Smooth muscle cell (in vitro differentiated cells): ENCODE measurements at regions not wholly inside any gene's neighbourhood (a gene's known extent, or its start where the extent isn't known, plus 50 kb on each side); places are given as distances from the start of the nearest gene placed in this dataset.

Experiments
- DNase-seq: peaks from one replicate; lab custom pipeline; 2025; ENCODE audit not compliant: unreplicated experiment; lab: John Stamatoyannopoulos, UW
- H2AFZ ChIP-seq: fragments of 200-600 bp; sonication (generic); 2 replicates; pipeline ENCODE4 v1.6.0; 2016; ENCODE audit warnings: antibody characterized with exemption, low read depth, mild to moderate bottlenecking
- H3F3A ChIP-seq: fragments of 200-600 bp; sonication (generic); 2 replicates; pipeline ENCODE4 v1.6.0; 2017; ENCODE audit warnings: antibody characterized with exemption, low read depth
- H3K27ac ChIP-seq: fragments of 200-600 bp; sonication (generic); 2 replicates; pipeline ENCODE4 v1.5.1; 2016; ENCODE audit warnings: low read depth, mild to moderate bottlenecking
- H3K27me3 ChIP-seq: fragments of 200-600 bp; sonication (generic); 2 replicates; pipeline ENCODE4 v1.6.1; 2016; ENCODE audit warnings: low read depth, mild to moderate bottlenecking
- H3K36me3 ChIP-seq: fragments of 200-600 bp; sonication (generic); 2 replicates; pipeline ENCODE4 v1.5.1; 2016; ENCODE audit warnings: low read depth
- H3K4me1 ChIP-seq: fragments of 200-600 bp; sonication (generic); 2 replicates; pipeline ENCODE4 v1.5.1; 2016; ENCODE audit warnings: low read depth
- H3K4me2 ChIP-seq: fragments of 200-600 bp; sonication (generic); 2 replicates; pipeline ENCODE4 v1.6.0; 2016; ENCODE audit warnings: mild to moderate bottlenecking
- H3K4me3 ChIP-seq: fragments of 200-600 bp; sonication (generic); 2 replicates; pipeline ENCODE4 v1.5.1; 2016; ENCODE audit warnings: mild to moderate bottlenecking
- H3K79me2 ChIP-seq: fragments of 200-600 bp; sonication (generic); 2 replicates; pipeline ENCODE4 v1.6.0; 2016; ENCODE audit warnings: low read depth, mild to moderate bottlenecking
- H3K9ac ChIP-seq: fragments of 200-600 bp; sonication (generic); 2 replicates; pipeline ENCODE4 v1.6.0; 2016; ENCODE audit warnings: low read depth
- H3K9me3 ChIP-seq: fragments of 200-600 bp; sonication (generic); replicated peaks from 2 replicates; pipeline ENCODE4 v1.5.1; 2016; ENCODE audit warnings: low read depth
- H4K20me1 ChIP-seq: fragments of 200-600 bp; sonication (generic); 2 replicates; pipeline ENCODE4 v1.6.0; 2016; ENCODE audit warnings: low read depth
- WGBS: methylation state at CpG from one replicate; pipeline ENCODE4 v1.1.7; 2016; ENCODE audit warnings: low lambda C conversion rate; 5-methylcytosine and 5-hydroxymethylcytosine counted together
- TF ChIP-seq, protein P1 (sequence below): fragments of 200-600 bp; sonication (generic); IDR thresholded peaks from 2 replicates; pipeline ENCODE4 v1.5.1; 2017; ENCODE audit warnings: borderline replicate concordance, mild to moderate bottlenecking, antibody characterized with exemption; ENCODE audit not compliant: insufficient read depth, poor library complexity, severe bottlenecking

DNA sequence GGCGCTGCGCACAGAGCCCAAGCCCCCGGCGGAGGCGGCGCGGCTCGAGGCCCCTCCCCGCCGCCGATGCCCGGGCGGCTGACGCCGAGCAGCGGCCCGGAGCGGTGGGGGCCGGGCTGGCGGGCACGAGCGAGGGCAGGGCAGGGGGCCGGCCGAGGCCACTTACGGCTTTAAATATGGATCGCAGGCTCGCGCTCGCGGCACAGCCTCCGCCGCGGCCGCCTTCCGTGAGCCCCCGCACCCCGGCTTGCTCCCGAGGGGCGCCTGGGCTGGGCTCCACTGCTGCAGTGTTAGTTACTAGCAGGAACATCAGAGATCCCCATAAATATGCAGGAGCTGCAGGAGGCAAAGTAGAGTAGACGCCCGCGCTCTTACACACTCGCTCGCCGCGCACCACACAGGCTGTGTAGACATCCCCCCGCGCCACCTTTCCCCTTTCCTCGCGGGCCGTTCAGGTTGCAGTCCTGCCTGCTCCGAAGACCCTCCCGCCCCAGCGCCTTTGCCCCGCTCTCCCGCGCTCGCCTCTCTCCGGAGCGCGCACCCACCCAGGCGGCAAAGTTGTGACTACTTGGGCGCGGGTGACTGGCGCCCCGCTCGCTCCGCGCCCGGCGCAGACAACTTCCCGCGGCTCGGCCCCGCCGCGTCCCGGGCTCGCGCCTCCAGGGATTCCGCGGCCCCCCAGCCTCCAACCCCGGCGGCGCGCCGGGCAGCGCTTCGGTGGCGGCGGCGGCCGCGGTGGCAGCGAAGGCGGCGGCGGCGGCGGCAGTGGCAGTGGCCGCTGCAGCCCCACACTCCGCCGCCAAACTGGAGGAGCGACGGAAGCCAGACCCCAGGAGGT is 152.0 kb upstream of the SLC4A4 start:
- Histone ChIP-seq H3K36me3 (no peaks in the 10 kb centered on the region), H3K4me2 (peak overlapping the region; percentile 92), H3F3A (peaks cover 2% of the 10 kb centered on the region), H4K20me1 (no peaks in the 10 kb centered on the region), H3K9me3 (no peaks in the 10 kb centered on the region), H2AFZ (peak overlapping the region; percentile 94), H3K27ac (no peak overlapping the region), H3K4me1 (no peaks in the 10 kb centered on the region), H3K27me3 (peaks cover 19% of the 10 kb centered on the region), H3K4me3 (peak overlapping the region; percentile 79), H3K9ac (peak overlapping the region; percentile 36), H3K79me2 (no peaks in the 10 kb centered on the region)
- TF ChIP-seq, protein P1, sequence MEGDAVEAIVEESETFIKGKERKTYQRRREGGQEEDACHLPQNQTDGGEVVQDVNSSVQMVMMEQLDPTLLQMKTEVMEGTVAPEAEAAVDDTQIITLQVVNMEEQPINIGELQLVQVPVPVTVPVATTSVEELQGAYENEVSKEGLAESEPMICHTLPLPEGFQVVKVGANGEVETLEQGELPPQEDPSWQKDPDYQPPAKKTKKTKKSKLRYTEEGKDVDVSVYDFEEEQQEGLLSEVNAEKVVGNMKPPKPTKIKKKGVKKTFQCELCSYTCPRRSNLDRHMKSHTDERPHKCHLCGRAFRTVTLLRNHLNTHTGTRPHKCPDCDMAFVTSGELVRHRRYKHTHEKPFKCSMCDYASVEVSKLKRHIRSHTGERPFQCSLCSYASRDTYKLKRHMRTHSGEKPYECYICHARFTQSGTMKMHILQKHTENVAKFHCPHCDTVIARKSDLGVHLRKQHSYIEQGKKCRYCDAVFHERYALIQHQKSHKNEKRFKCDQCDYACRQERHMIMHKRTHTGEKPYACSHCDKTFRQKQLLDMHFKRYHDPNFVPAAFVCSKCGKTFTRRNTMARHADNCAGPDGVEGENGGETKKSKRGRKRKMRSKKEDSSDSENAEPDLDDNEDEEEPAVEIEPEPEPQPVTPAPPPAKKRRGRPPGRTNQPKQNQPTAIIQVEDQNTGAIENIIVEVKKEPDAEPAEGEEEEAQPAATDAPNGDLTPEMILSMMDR, result no peak
- under 1% methylated on average over 70 of the region's 105 CpGs for WGBS
- peak; percentile 32 for DNase-seq

DNA sequence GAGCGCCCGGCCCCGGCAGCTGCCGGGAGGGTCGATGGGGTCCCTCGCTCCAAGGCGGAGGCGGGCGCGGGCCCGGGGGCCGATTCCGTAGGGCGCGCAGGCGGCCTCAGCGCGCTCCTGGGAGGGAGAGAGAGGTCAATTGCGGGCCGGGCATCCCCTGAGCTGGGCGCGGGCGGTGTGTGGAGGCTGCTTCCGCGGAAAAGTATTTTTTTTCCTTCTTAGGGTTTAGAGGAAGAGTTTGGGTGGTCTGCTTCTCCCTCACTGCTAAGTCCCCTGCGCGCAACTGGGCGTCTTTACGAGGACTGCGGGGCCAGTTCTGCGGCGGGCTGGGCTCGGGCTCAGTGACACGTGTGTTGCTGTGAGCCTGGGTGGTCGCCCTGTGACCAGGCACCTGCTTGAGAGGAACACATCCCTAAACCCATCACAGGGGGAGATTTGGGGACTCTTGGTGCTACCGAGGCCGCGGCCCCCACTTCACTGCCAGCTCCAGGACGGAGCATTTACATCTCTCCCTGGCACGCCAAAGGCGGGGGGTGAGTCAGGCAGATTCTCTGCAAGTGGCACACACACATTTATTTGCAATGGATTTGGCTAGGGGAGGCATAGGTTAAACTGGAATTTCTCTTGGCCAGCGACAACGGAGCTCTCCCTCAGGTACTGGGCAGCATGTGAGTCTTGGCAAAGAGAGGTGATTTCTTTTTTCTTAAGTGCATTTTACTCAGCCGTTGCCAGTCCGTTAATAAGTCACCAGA is 151.2 kb upstream of the SLC4A4 start:
- TF ChIP-seq, protein P1, result no peak
- Histone ChIP-seq H3K4me1 (no peaks in the 10 kb centered on the region), H3K27ac (no peak overlapping the region), H3K9me3 (no peaks in the 10 kb centered on the region), H3K36me3 (no peaks in the 10 kb centered on the region), H3K9ac (no peak overlapping the region), H3K4me2 (peak overlapping the region; percentile 92), H3K79me2 (no peaks in the 10 kb centered on the region), H3K4me3 (peak overlapping the region; percentile 79), H3F3A (peaks cover 2% of the 10 kb centered on the region), H3K27me3 (peaks cover 19% of the 10 kb centered on the region), H2AFZ (peak overlapping the region; percentile 94), H4K20me1 (no peaks in the 10 kb centered on the region)
- WGBS, result 2% methylated on average over 43 of the region's 45 CpGs
- DNase-seq, result peak; percentile 21

DNA sequence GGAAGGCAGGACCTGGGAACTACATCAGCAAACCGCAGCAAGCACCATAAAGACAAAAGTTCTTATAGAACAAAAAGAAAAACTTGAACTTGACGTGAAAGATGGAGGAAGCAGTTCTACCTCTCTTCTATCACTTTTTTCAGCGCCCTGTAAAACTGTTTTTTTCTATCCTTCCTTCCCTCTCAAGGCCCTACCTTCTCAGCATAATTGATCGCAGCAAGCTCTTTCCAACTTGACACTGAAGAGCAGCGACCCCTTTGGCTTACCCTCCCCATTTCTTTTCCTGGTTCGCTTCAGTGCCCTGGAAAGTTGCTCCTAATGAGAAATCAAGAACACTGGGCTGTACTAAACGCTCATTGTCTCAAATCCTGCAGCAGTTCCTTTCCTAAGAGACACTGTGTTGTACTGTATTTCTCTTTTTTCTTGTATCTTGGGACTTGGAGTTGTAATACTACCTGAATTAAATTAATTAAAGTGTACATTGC is 150.6 kb upstream of the SLC4A4 start:
- Histone ChIP-seq H3K79me2 (no peaks in the 10 kb centered on the region), H2AFZ (peak overlapping the region; percentile 16), H3K9me3 (no peaks in the 10 kb centered on the region), H3K4me2 (peak overlapping the region; percentile 92), H3K9ac (no peak overlapping the region), H4K20me1 (no peaks in the 10 kb centered on the region), H3K27me3 (peaks cover 19% of the 10 kb centered on the region), H3K36me3 (no peaks in the 10 kb centered on the region), H3K4me3 (peak overlapping the region; percentile 79), H3K27ac (no peak overlapping the region), H3F3A (peaks cover 2% of the 10 kb centered on the region), H3K4me1 (no peaks in the 10 kb centered on the region)
- DNase-seq, result no peak
- TF ChIP-seq, protein P1, result no peak
- 13% methylated on average over 7 of the region's 7 CpGs for WGBS
